GM12892 (cell line): ENCODE measurements at regions not wholly inside any gene's neighbourhood (a gene's known extent, or its start where the extent isn't known, plus 50 kb on each side); places are given as distances from the start of the nearest gene placed in this dataset.

Experiments used
- POLR2A ChIP-seq: IDR thresholded peaks from 2 replicates; pipeline ENCODE4 v1.6.1; 2011; ENCODE audit warnings: low read depth, low read length, control low read depth
- POLR2AphosphoS5 ChIP-seq: IDR thresholded peaks from 2 replicates; pipeline ENCODE4 v1.6.1; 2011; ENCODE audit warnings: low read depth, low read length, control low read depth

DNA sequence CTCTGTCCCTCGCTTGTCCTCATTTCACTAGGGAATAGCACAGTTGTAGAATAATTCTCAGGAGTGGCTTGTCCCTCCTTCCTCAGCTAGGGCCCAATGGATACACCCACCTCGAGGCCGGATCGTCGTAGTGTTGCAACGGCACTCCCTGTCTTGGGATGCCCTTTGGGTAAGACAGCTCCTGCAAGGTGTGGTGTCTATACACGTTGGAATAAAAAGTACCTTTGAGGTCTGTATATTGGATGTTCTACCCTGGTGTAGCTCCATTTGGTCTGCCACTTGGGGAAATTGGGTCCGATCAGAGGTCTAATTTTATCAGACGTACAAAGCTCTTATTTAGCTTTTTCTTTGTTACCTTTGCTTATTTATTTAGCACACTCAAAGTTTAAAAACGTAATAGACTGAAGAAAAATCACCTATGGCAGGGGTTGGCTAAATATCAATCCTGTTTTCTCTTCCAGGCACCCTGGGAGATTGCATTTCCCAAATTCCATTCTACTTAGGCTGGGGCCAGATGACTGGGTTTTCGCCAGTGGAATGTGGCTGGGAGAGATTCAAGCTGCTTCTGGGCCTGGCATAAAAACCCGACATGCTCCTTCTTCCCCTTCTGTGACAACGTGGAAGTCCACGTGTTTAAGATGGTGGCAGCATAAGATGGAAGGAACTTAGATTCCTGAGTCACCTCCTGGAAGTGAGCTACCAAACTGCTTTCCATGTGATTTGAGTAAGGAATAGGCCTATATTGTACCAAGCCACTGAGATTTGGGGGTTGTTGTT, 82.3 kb upstream of the CD83 start:
- no peak for TF ChIP-seq POLR2A
- TF ChIP-seq POLR2AphosphoS5: no peak
